K562 (cell line): ENCODE measurements at regions not wholly inside any gene's neighbourhood (a gene's known extent, or its start where the extent isn't known, plus 50 kb on each side); places are given as distances from the start of the nearest gene placed in this dataset.

Experiments used
- ATAC-seq: fragments of 200-7000 bp; cut with Tn5 transposase; 3 replicates; pipeline ENCODE4 v1.9.1; 2020; ENCODE audit warnings: moderate library complexity
- BruUV-seq: library from RNA; stranded (reverse); fragments of 400-500 nt; replicated peaks from 2 replicates; lab custom pipeline; 2021; lab: Mats Ljungman, UMichigan
- CTCF ChIA-PET: fragments of 300-600 bp; formaldehyde crosslinking; extraction: SDS; loops from one replicate; lab custom pipeline; 2021; ENCODE audit warnings: low intra/inter-chr PET ratio; lab: Yijun Ruan, JAX
- POLR2A ChIA-PET: fragments of 300-600, 350-650 bp; sonication (Branson Sonifier 250); formaldehyde crosslinking; extraction: SDS; loops from one replicate; lab custom pipeline; 2021; ENCODE audit warnings: antibody characterized with exemption, inconsistent platforms; lab: Yijun Ruan, JAX
- DNase-seq, 4 experiments: peaks; one replicate each; pipeline versions ENCODE4 v3.0.0 to v3.0.0-alpha.2; 2011 to 2018; ENCODE audit warnings: low spot score in 3 of 4, mixed read lengths in 3 of 4; ENCODE audit errors: extremely low read depth in 1 of 4
- FAIRE-seq: peaks from 2 replicates; lab custom pipeline; 2011; peaks lifted over from hg19 to GRCh38; lab: Jason Lieb, UNC
- H2AFZ ChIP-seq: 2 replicates; pipeline ENCODE4 v1.6.0; 2011; ENCODE audit warnings: low read depth, low read length, control low read depth, inconsistent platforms
- H3K27ac ChIP-seq: fragments of 200-600 bp; 3 replicates; pipeline ENCODE4 v1.8.0; 2011; ENCODE audit warnings: low read depth, mild to moderate bottlenecking, control low read depth, inconsistent platforms, low read length, moderate library complexity, mixed read lengths; ENCODE audit errors: extremely low read depth
- H3K27me3 ChIP-seq, 2 experiments: fragments of 300-600 bp in 1 of 2; 2 replicates in 1 of 2; 3 replicates in 1 of 2; pipeline versions ENCODE4 v1.6.0 to v1.8.0; 2011; ENCODE audit warnings: inconsistent platforms in 2 of 2, low read length in 2 of 2, mild to moderate bottlenecking in 1 of 2, mixed read lengths in 1 of 2, moderate library complexity in 1 of 2; ENCODE audit not compliant: control insufficient read depth in 2 of 2, insufficient read depth in 2 of 2
- H3K36me3 ChIP-seq: fragments of 300-600 bp; 3 replicates; pipeline ENCODE4 v1.8.0; 2011; ENCODE audit warnings: mild to moderate bottlenecking, low read length, inconsistent platforms; ENCODE audit not compliant: control insufficient read depth, insufficient read depth
- H3K4me1 ChIP-seq, 2 experiments: fragments of 200-600 bp in 1 of 2; replicated peaks in 1 of 2; 2 replicates in 1 of 2; 3 replicates in 1 of 2; pipeline versions ENCODE4 v1.5.1 to v1.8.0; 2011; ENCODE audit warnings: inconsistent platforms in 2 of 2, low read length in 2 of 2, mild to moderate bottlenecking in 1 of 2, mixed read lengths in 1 of 2, moderate library complexity in 1 of 2; ENCODE audit not compliant: control insufficient read depth in 2 of 2, insufficient read depth in 2 of 2
- H3K4me2 ChIP-seq: 2 replicates; pipeline ENCODE4 v1.6.1; 2011; ENCODE audit warnings: low read length, control low read depth, inconsistent platforms, mixed read lengths; ENCODE audit not compliant: insufficient read depth
- H3K4me3 ChIP-seq: fragments of 200-600 bp; sonication (generic), shearing (Covaris generic); 2 replicates; pipeline ENCODE4 v1.5.1; 2016; ENCODE audit warnings: control low read depth, inconsistent platforms
- H3K79me2 ChIP-seq: fragments of 200-600 bp; 3 replicates; pipeline ENCODE4 v1.8.0; 2011; ENCODE audit warnings: low read length, inconsistent platforms; ENCODE audit not compliant: control insufficient read depth, insufficient read depth
- H3K9ac ChIP-seq, 2 experiments: 2 replicates each; pipeline versions ENCODE4 v1.6.0 to v1.6.1; 2011; ENCODE audit warnings: low read depth in 2 of 2, low read length in 2 of 2, control low read depth in 1 of 2, inconsistent platforms in 1 of 2, mild to moderate bottlenecking in 1 of 2, mixed read lengths in 1 of 2; ENCODE audit not compliant: insufficient read depth in 1 of 2
- H3K9me1 ChIP-seq: one replicate; pipeline ENCODE4 v1.6.0; 2011; ENCODE audit warnings: inconsistent platforms, mild to moderate bottlenecking, low read length, moderate library complexity; ENCODE audit not compliant: control insufficient read depth, insufficient read depth
- H3K9me3 ChIP-seq: replicated peaks from 2 replicates; pipeline ENCODE4 v1.5.1; 2011; ENCODE audit warnings: low read depth, low read length, inconsistent platforms; ENCODE audit not compliant: control insufficient read depth, insufficient read depth
- H4K20me1 ChIP-seq: replicated peaks from 2 replicates; pipeline ENCODE4 v1.6.1; 2011; ENCODE audit warnings: low read length, inconsistent platforms, mixed read lengths; ENCODE audit not compliant: control insufficient read depth, insufficient read depth
- ZNF121 ChIP-seq: sonication (generic); formaldehyde crosslinking; conservative IDR thresholded peaks from 2 replicates; pipeline ENCODE4 v1.8.0; 2022; ENCODE audit warnings: missing genetic modification reagents
- WGBS: fragments of 100-300 bp; shearing (Covaris generic); methylation state at CpG from one replicate; pipeline ENCODE4 v1.1.6; 2016; ENCODE audit warnings: low coverage, mixed read lengths; ENCODE audit not compliant: insufficient coverage; ENCODE audit errors: missing lambda C conversion rate; 5-methylcytosine and 5-hydroxymethylcytosine counted together
- in situ Hi-C: fragments of 300-500 bp; cut with MboI; formaldehyde crosslinking; loops from 4 replicates; pipeline ENCODE4 v1.15.0; 2018; ENCODE audit warnings: inconsistent platforms, mixed read lengths
- intact Hi-C: fragments of 100-400 bp; cut with micrococcal nuclease; formaldehyde crosslinking; loops from 2 replicates; pipeline ENCODE4 v1.14.2; 2022
- TF ChIP-seq, protein P1 (sequence below): fragments of 150-350 bp; IDR thresholded peaks from 2 replicates; pipeline ENCODE4 v1.6.1; 2014; ENCODE audit warnings: low read depth, mild to moderate bottlenecking, low read length, borderline replicate concordance
- TF ChIP-seq, protein P2 (sequence below): fragments of 250-450 bp; sonication (Bioruptor Pico); IDR thresholded peaks from 2 replicates; pipeline ENCODE4 v1.8.0; 2022; ENCODE audit warnings: moderate library complexity, mild to moderate bottlenecking, inconsistent platforms
- TF ChIP-seq, protein P3 (sequence below), 2 experiments: fragments of 450-650 bp in 1 of 2; sonication (generic) in 1 of 2; formaldehyde crosslinking in 1 of 2; IDR thresholded peaks; 2 replicates each; pipeline versions ENCODE4 v1.7.1 to v1.9.0; 2016 to 2022; ENCODE audit warnings: inconsistent platforms in 1 of 2, mild to moderate bottlenecking in 1 of 2, missing genetic modification reagents in 1 of 2

DNA sequence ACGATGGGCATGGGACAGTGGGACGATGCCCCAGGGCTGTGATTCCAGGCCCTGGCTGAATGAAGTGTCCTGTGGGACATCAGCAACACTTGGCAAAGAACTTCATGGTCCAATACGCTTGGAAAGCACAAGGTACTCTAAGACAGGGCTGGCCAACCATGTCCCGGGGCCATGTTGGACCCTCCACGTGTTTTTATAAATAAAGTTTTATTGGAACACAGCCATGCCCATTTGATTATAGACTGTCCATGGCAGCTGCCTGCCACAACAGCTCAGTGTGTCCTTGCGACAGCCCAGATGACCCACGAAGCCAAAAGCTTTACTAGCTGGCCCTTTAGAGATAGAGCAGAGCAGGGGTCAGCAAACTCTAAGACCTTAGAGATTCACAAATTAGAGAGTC is 282.1 kb downstream of the C16orf95 start:
- in situ Hi-C loops = no loop called here
- no TSS peak for BruUV-seq
- peaks cover 24 to 42% of the 10 kb centered on the region in 2 experiments; a peak in 4 of 5 replicates for H3K27me3 ChIP-seq
- intact Hi-C loops = no loop called here
- H3K36me3 ChIP-seq = no peaks in the 10 kb centered on the region
- ChIA-PET POLR2A (no interaction called here), CTCF (no interaction called here)
- no peaks in the 10 kb centered on the region for H3K9me1 ChIP-seq
- H3K79me2 ChIP-seq = no peaks in the 10 kb centered on the region
- TF ChIP-seq, protein P1, sequence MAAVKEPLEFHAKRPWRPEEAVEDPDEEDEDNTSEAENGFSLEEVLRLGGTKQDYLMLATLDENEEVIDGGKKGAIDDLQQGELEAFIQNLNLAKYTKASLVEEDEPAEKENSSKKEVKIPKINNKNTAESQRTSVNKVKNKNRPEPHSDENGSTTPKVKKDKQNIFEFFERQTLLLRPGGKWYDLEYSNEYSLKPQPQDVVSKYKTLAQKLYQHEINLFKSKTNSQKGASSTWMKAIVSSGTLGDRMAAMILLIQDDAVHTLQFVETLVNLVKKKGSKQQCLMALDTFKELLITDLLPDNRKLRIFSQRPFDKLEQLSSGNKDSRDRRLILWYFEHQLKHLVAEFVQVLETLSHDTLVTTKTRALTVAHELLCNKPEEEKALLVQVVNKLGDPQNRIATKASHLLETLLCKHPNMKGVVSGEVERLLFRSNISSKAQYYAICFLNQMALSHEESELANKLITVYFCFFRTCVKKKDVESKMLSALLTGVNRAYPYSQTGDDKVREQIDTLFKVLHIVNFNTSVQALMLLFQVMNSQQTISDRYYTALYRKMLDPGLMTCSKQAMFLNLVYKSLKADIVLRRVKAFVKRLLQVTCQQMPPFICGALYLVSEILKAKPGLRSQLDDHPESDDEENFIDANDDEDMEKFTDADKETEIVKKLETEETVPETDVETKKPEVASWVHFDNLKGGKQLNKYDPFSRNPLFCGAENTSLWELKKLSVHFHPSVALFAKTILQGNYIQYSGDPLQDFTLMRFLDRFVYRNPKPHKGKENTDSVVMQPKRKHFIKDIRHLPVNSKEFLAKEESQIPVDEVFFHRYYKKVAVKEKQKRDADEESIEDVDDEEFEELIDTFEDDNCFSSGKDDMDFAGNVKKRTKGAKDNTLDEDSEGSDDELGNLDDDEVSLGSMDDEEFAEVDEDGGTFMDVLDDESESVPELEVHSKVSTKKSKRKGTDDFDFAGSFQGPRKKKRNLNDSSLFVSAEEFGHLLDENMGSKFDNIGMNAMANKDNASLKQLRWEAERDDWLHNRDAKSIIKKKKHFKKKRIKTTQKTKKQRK = no peak
- TF ChIP-seq, protein P2, sequence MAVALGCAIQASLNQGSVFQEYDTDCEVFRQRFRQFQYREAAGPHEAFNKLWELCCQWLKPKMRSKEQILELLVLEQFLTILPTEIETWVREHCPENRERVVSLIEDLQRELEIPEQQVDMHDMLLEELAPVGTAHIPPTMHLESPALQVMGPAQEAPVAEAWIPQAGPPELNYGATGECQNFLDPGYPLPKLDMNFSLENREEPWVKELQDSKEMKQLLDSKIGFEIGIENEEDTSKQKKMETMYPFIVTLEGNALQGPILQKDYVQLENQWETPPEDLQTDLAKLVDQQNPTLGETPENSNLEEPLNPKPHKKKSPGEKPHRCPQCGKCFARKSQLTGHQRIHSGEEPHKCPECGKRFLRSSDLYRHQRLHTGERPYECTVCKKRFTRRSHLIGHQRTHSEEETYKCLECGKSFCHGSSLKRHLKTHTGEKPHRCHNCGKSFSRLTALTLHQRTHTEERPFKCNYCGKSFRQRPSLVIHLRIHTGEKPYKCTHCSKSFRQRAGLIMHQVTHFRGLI (CRISPR knock-in tag) = no peak
- TF ChIP-seq, protein P3, sequence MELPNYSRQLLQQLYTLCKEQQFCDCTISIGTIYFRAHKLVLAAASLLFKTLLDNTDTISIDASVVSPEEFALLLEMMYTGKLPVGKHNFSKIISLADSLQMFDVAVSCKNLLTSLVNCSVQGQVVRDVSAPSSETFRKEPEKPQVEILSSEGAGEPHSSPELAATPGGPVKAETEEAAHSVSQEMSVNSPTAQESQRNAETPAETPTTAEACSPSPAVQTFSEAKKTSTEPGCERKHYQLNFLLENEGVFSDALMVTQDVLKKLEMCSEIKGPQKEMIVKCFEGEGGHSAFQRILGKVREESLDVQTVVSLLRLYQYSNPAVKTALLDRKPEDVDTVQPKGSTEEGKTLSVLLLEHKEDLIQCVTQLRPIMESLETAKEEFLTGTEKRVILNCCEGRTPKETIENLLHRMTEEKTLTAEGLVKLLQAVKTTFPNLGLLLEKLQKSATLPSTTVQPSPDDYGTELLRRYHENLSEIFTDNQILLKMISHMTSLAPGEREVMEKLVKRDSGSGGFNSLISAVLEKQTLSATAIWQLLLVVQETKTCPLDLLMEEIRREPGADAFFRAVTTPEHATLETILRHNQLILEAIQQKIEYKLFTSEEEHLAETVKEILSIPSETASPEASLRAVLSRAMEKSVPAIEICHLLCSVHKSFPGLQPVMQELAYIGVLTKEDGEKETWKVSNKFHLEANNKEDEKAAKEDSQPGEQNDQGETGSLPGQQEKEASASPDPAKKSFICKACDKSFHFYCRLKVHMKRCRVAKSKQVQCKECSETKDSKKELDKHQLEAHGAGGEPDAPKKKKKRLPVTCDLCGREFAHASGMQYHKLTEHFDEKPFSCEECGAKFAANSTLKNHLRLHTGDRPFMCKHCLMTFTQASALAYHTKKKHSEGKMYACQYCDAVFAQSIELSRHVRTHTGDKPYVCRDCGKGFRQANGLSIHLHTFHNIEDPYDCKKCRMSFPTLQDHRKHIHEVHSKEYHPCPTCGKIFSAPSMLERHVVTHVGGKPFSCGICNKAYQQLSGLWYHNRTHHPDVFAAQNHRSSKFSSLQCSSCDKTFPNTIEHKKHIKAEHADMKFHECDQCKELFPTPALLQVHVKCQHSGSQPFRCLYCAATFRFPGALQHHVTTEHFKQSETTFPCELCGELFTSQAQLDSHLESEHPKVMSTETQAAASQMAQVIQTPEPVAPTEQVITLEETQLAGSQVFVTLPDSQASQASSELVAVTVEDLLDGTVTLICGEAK (IDR thresholded peaks at IDR 0.05) = peak; percentile 90
- TF ChIP-seq, protein P3 (CRISPR knock-in tag; IDR thresholded peaks at IDR 0.05) = peak; percentile 72
- no peak for TF ChIP-seq ZNF121 (CRISPR knock-in tag)
- no peak overlapping the region for H3K4me2 ChIP-seq
- H3K9ac ChIP-seq = no peak overlapping the region
- no peak overlapping the region for H3K27ac ChIP-seq
- no peak overlapping the region for H3K4me3 ChIP-seq
- H3K9me3 ChIP-seq = no peaks in the 10 kb centered on the region
- H2AFZ ChIP-seq = no peak overlapping the region
- DNase-seq (no peak), ATAC-seq (no peak), FAIRE-seq (no peak)
- no peaks in the 10 kb centered on the region for H3K4me1 ChIP-seq
- no peaks in the 10 kb centered on the region; the same call in 1 of the 2 replicates for H4K20me1 ChIP-seq
- WGBS = 2% methylated on average over 7 of the region's 7 CpGs
